ENCODE measurements at regions not wholly inside any gene's neighbourhood (a gene's known extent, or its start where the extent isn't known, plus 50 kb on each side); places are given as distances from the start of the nearest gene placed in this dataset.

GRCh38 chr5:106600803-106601202, 1069.9 kb downstream of the EFNA5 start:
- no peak overlapping the region for H3K9ac ChIP-seq (ENCODE audit: low read depth in 1 of 2, low read length in 2 of 2)
- H3K9me3 ChIP-seq (ENCODE audit: control insufficient read depth in 2 of 2, low read length in 2 of 2) = no peaks in the 10 kb centered on the region
- H3K4me3 ChIP-seq (ENCODE audit: low read length in 2 of 2) = no peak overlapping the region
- no peaks in the 10 kb centered on the region for H3K36me3 ChIP-seq (ENCODE audit: control insufficient read depth in 2 of 2, insufficient read depth in 2 of 2, low read length in 2 of 2)
- no peaks in the 10 kb centered on the region for H3K27me3 ChIP-seq (ENCODE audit: control insufficient read depth in 2 of 2, insufficient read depth in 2 of 2, low read length in 2 of 2)
- H3K27ac ChIP-seq (ENCODE audit: low read depth in 2 of 2, low read length in 2 of 2) = no peak overlapping the region
- no peaks in the 10 kb centered on the region for H3K4me1 ChIP-seq (ENCODE audit: control insufficient read depth in 2 of 2, insufficient read depth in 2 of 2, low read length in 2 of 2)

- no peak overlapping the region for H3K27ac ChIP-seq (ENCODE audit: low read depth in 2 of 2, low read length in 2 of 2)
Observed at GRCh38 chr5:106595864-106596263, 1074.9 kb downstream of the EFNA5 start.

DNA sequence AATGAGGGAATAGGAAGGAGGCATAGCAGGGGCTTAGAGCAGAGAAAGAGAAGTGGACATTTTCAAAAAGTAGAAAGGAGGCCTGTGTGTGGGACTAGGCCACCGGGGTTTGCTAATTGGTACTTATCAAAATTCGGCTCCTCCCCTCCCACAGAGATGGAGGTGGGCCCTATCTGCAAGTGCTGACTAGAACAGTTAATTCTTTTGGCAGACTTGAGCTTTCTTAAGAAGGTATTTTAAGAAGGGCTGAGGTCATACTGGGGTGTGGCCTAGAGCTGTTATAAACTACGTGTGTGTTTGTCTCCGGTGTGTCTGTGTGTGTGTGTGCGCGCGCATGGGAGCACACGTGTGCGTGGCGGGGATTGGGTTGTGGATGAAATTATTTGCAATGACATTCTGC, 1086.5 kb downstream of the EFNA5 start:
- H3K4me1 ChIP-seq (ENCODE audit: control insufficient read depth in 2 of 2, insufficient read depth in 2 of 2, low read length in 2 of 2) = no peaks in the 10 kb centered on the region
- H3K27me3 ChIP-seq (ENCODE audit: control insufficient read depth in 2 of 2, insufficient read depth in 2 of 2, low read length in 2 of 2) = no peaks in the 10 kb centered on the region
- no peaks in the 10 kb centered on the region for H3K9me3 ChIP-seq (ENCODE audit: control insufficient read depth in 2 of 2, low read length in 2 of 2)
- H3K36me3 ChIP-seq (ENCODE audit: control insufficient read depth in 2 of 2, insufficient read depth in 2 of 2, low read length in 2 of 2) = no peaks in the 10 kb centered on the region
- no peak overlapping the region for H3K4me3 ChIP-seq (ENCODE audit: low read length in 2 of 2)
- no peak overlapping the region for H3K27ac ChIP-seq (ENCODE audit: low read depth in 2 of 2, low read length in 2 of 2)
- H3K9ac ChIP-seq (ENCODE audit: low read depth in 1 of 2, low read length in 2 of 2) = no peak overlapping the region

More at GRCh38 chr5:106595864-106596263, 1074.9 kb downstream of the EFNA5 start:
- no peaks in the 10 kb centered on the region for H3K9me3 ChIP-seq (ENCODE audit: control insufficient read depth in 2 of 2, low read length in 2 of 2)
- no peak overlapping the region for H3K4me3 ChIP-seq (ENCODE audit: low read length in 2 of 2)
- H3K36me3 ChIP-seq (ENCODE audit: control insufficient read depth in 2 of 2, insufficient read depth in 2 of 2, low read length in 2 of 2) = no peaks in the 10 kb centered on the region
- H3K9ac ChIP-seq (ENCODE audit: low read depth in 1 of 2, low read length in 2 of 2) = no peak overlapping the region
- no peaks in the 10 kb centered on the region for H3K4me1 ChIP-seq (ENCODE audit: control insufficient read depth in 2 of 2, insufficient read depth in 2 of 2, low read length in 2 of 2)
- no peaks in the 10 kb centered on the region for H3K27me3 ChIP-seq (ENCODE audit: control insufficient read depth in 2 of 2, insufficient read depth in 2 of 2, low read length in 2 of 2)

GRCh38 chr5:106578736-106579135, 1092.0 kb downstream of the EFNA5 start:
- Histone ChIP-seq H3K9ac (ENCODE audit: low read depth in 1 of 2, low read length in 2 of 2) (no peak overlapping the region), H3K4me3 (ENCODE audit: low read length in 2 of 2) (no peak overlapping the region), H3K4me1 (ENCODE audit: control insufficient read depth in 2 of 2, insufficient read depth in 2 of 2, low read length in 2 of 2) (no peaks in the 10 kb centered on the region)

GRCh38 chr5:106574820-106575219, 1095.9 kb downstream of the EFNA5 start:
- Histone ChIP-seq H3K27me3 (ENCODE audit: control insufficient read depth in 2 of 2, insufficient read depth in 2 of 2, low read length in 2 of 2) (no peaks in the 10 kb centered on the region), H3K9me3 (ENCODE audit: control insufficient read depth in 2 of 2, low read length in 2 of 2) (no peaks in the 10 kb centered on the region), H3K27ac (ENCODE audit: low read depth in 2 of 2, low read length in 2 of 2) (no peak overlapping the region), H3K36me3 (ENCODE audit: control insufficient read depth in 2 of 2, insufficient read depth in 2 of 2, low read length in 2 of 2) (no peaks in the 10 kb centered on the region), H3K4me1 (ENCODE audit: control insufficient read depth in 2 of 2, insufficient read depth in 2 of 2, low read length in 2 of 2) (no peaks in the 10 kb centered on the region), H3K4me3 (ENCODE audit: low read length in 2 of 2) (no peak overlapping the region), H3K9ac (ENCODE audit: low read depth in 1 of 2, low read length in 2 of 2) (no peak overlapping the region)

More at GRCh38 chr5:106578736-106579135, 1092.0 kb downstream of the EFNA5 start:
- Histone ChIP-seq H3K27me3 (ENCODE audit: control insufficient read depth in 2 of 2, insufficient read depth in 2 of 2, low read length in 2 of 2) (no peaks in the 10 kb centered on the region), H3K9me3 (ENCODE audit: control insufficient read depth in 2 of 2, low read length in 2 of 2) (no peaks in the 10 kb centered on the region), H3K36me3 (ENCODE audit: control insufficient read depth in 2 of 2, insufficient read depth in 2 of 2, low read length in 2 of 2) (no peaks in the 10 kb centered on the region), H3K27ac (ENCODE audit: low read depth in 2 of 2, low read length in 2 of 2) (no peak overlapping the region)

DNA sequence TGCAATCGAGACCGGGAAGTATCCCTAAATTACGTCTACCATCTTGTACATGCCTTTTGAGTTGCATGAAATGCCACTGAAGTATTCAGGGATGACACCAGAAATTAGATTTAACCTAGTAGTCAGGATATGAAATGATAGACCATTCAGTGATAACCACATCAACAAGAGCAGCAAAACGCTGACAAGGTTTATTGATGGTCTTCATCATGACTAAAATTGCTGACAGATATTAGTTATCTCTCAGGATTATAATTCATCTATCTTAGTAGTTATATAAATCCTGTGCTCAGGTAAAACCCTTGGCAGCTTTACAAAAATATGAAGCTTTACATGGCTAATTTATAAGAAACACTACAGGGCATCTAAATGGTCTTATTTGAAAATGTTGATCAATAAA, 1104.7 kb downstream of the EFNA5 start:
- no peak overlapping the region for H3K4me3 ChIP-seq (ENCODE audit: low read length in 2 of 2)
- H3K27me3 ChIP-seq (ENCODE audit: control insufficient read depth in 2 of 2, insufficient read depth in 2 of 2, low read length in 2 of 2) = no peaks in the 10 kb centered on the region
- H3K9ac ChIP-seq (ENCODE audit: low read depth in 1 of 2, low read length in 2 of 2) = no peak overlapping the region
- no peak overlapping the region for H3K27ac ChIP-seq (ENCODE audit: low read depth in 2 of 2, low read length in 2 of 2)
- H3K4me1 ChIP-seq (ENCODE audit: control insufficient read depth in 2 of 2, insufficient read depth in 2 of 2, low read length in 2 of 2) = no peaks in the 10 kb centered on the region
- no peaks in the 10 kb centered on the region for H3K9me3 ChIP-seq (ENCODE audit: control insufficient read depth in 2 of 2, low read length in 2 of 2)
- no peaks in the 10 kb centered on the region for H3K36me3 ChIP-seq (ENCODE audit: control insufficient read depth in 2 of 2, insufficient read depth in 2 of 2, low read length in 2 of 2)

DNA sequence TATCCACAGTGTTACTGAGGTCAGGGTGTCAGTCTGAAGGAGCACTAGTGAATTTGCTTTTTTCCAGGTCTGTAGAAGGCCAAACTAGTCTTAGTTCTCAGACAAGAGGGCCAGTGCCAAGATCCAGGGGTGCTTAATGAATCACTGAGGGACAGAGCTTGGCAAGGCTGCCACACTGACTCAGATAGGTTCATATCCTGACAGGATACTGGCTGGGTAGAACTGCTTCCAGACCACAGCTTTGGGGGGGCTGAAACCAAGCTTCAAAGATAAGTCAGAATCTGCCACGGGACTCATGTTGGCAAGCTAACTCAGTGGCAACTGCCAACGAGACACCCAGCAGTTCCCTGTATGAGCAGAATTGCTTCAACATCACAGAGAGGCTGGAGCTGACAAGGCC, 1125.4 kb downstream of the EFNA5 start:
- Histone ChIP-seq H3K36me3 (ENCODE audit: control insufficient read depth in 2 of 2, insufficient read depth in 2 of 2, low read length in 2 of 2) (no peaks in the 10 kb centered on the region), H3K27ac (ENCODE audit: low read depth in 2 of 2, low read length in 2 of 2) (no peak overlapping the region), H3K9me3 (ENCODE audit: control insufficient read depth in 2 of 2, low read length in 2 of 2) (peaks cover 0 to 2% of the 10 kb centered on the region in 2 donors), H3K27me3 (ENCODE audit: control insufficient read depth in 2 of 2, insufficient read depth in 2 of 2, low read length in 2 of 2) (no peaks in the 10 kb centered on the region), H3K4me3 (ENCODE audit: low read length in 2 of 2) (no peak overlapping the region), H3K9ac (ENCODE audit: low read depth in 1 of 2, low read length in 2 of 2) (no peak overlapping the region), H3K4me1 (ENCODE audit: control insufficient read depth in 2 of 2, insufficient read depth in 2 of 2, low read length in 2 of 2) (no peaks in the 10 kb centered on the region)

- Histone ChIP-seq H3K9ac (ENCODE audit: low read depth in 1 of 2, low read length in 2 of 2) (no peak overlapping the region), H3K36me3 (ENCODE audit: control insufficient read depth in 2 of 2, insufficient read depth in 2 of 2, low read length in 2 of 2) (no peaks in the 10 kb centered on the region), H3K27ac (ENCODE audit: low read depth in 2 of 2, low read length in 2 of 2) (no peak overlapping the region), H3K4me1 (ENCODE audit: control insufficient read depth in 2 of 2, insufficient read depth in 2 of 2, low read length in 2 of 2) (no peaks in the 10 kb centered on the region), H3K9me3 (ENCODE audit: control insufficient read depth in 2 of 2, low read length in 2 of 2) (peaks cover 0 to 2% of the 10 kb centered on the region in 2 donors), H3K4me3 (ENCODE audit: low read length in 2 of 2) (no peak overlapping the region), H3K27me3 (ENCODE audit: control insufficient read depth in 2 of 2, insufficient read depth in 2 of 2, low read length in 2 of 2) (no peaks in the 10 kb centered on the region)
Observed at GRCh38 chr5:106543330-106543729, 1127.4 kb downstream of the EFNA5 start.

DNA sequence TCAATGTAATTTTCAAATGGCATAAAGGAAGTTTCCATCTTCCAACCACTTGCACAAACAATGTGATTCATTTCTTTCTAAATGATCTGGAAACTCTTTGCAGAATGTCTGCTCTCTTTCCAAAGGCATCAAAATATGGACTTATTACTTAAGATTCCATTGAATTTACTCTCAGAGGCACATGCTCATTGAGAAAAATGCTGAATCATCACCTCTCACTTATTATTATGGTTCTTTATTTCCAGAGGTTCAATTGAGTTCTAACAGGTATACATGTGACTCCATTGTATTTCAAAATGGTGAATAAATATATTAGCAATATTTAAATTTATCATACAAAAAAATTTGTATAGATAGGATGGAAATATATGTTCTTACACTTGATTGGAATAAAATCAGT, 1140.6 kb downstream of the EFNA5 start:
- Histone ChIP-seq H3K27ac (ENCODE audit: low read depth in 2 of 2, low read length in 2 of 2) (no peak overlapping the region), H3K9ac (ENCODE audit: low read depth in 1 of 2, low read length in 2 of 2) (no peak overlapping the region), H3K4me3 (ENCODE audit: low read length in 2 of 2) (no peak overlapping the region), H3K36me3 (ENCODE audit: control insufficient read depth in 2 of 2, insufficient read depth in 2 of 2, low read length in 2 of 2) (no peaks in the 10 kb centered on the region), H3K27me3 (ENCODE audit: control insufficient read depth in 2 of 2, insufficient read depth in 2 of 2, low read length in 2 of 2) (no peaks in the 10 kb centered on the region), H3K9me3 (ENCODE audit: control insufficient read depth in 2 of 2, low read length in 2 of 2) (no peaks in the 10 kb centered on the region), H3K4me1 (ENCODE audit: control insufficient read depth in 2 of 2, insufficient read depth in 2 of 2, low read length in 2 of 2) (no peaks in the 10 kb centered on the region)

- Histone ChIP-seq H3K4me3 (ENCODE audit: low read length in 2 of 2) (no peak overlapping the region), H3K9me3 (ENCODE audit: control insufficient read depth in 2 of 2, low read length in 2 of 2) (no peaks in the 10 kb centered on the region), H3K27ac (ENCODE audit: low read depth in 2 of 2, low read length in 2 of 2) (no peak overlapping the region), H3K9ac (ENCODE audit: low read depth in 1 of 2, low read length in 2 of 2) (no peak overlapping the region), H3K27me3 (ENCODE audit: control insufficient read depth in 2 of 2, insufficient read depth in 2 of 2, low read length in 2 of 2) (no peaks in the 10 kb centered on the region), H3K4me1 (ENCODE audit: control insufficient read depth in 2 of 2, insufficient read depth in 2 of 2, low read length in 2 of 2) (no peaks in the 10 kb centered on the region), H3K36me3 (ENCODE audit: control insufficient read depth in 2 of 2, insufficient read depth in 2 of 2, low read length in 2 of 2) (no peaks in the 10 kb centered on the region)
Observed at GRCh38 chr5:106525438-106525837, 1145.3 kb downstream of the EFNA5 start.

GRCh38 chr5:106523852-106524251, 1146.9 kb downstream of the EFNA5 start:
- Histone ChIP-seq H3K9me3 (ENCODE audit: control insufficient read depth in 2 of 2, low read length in 2 of 2) (no peaks in the 10 kb centered on the region), H3K4me3 (ENCODE audit: low read length in 2 of 2) (no peak overlapping the region), H3K27me3 (ENCODE audit: control insufficient read depth in 2 of 2, insufficient read depth in 2 of 2, low read length in 2 of 2) (no peaks in the 10 kb centered on the region), H3K27ac (ENCODE audit: low read depth in 2 of 2, low read length in 2 of 2) (no peak overlapping the region), H3K9ac (ENCODE audit: low read depth in 1 of 2, low read length in 2 of 2) (no peak overlapping the region), H3K36me3 (ENCODE audit: control insufficient read depth in 2 of 2, insufficient read depth in 2 of 2, low read length in 2 of 2) (no peaks in the 10 kb centered on the region), H3K4me1 (ENCODE audit: control insufficient read depth in 2 of 2, insufficient read depth in 2 of 2, low read length in 2 of 2) (no peaks in the 10 kb centered on the region)
